CD4-positive, alpha-beta T cell treated with Interleukin-1 beta for 1 hour (primary cell): ENCODE measurements at regions not wholly inside any gene's neighbourhood (a gene's known extent, or its start where the extent isn't known, plus 50 kb on each side); places are given as distances from the start of the nearest gene placed in this dataset.

Experiments used
- DNase-seq, 2 donors: peaks; one replicate each; pipeline ENCODE4 v3.0.0-alpha.2; 2020 to 2022

- no peak for DNase-seq
Observed at GRCh38 chr4:23332313-23332712, 557.5 kb downstream of the PPARGC1A start.

- no peak for DNase-seq
Observed at GRCh38 chr4:23327120-23327519, 562.7 kb downstream of the PPARGC1A start.

- no peak for DNase-seq
Observed at GRCh38 chr4:23324021-23324690, 565.7 kb downstream of the PPARGC1A start.

- no peak for DNase-seq
Observed at GRCh38 chr4:23323436-23323835, 566.4 kb downstream of the PPARGC1A start.

GRCh38 chr4:23322732-23323131 lies 567.1 kb downstream of the PPARGC1A start:
- DNase-seq = no peak

GRCh38 chr4:23320931-23321587 lies 568.8 kb downstream of the PPARGC1A start:
- DNase-seq = no peak

GRCh38 chr4:23312686-23313085 lies 577.2 kb downstream of the PPARGC1A start:
- no peak for DNase-seq

- no peak for DNase-seq
Observed at GRCh38 chr4:23311983-23312382, 577.9 kb downstream of the PPARGC1A start.

- no peak for DNase-seq
Observed at GRCh38 chr4:23305026-23305425, 584.8 kb downstream of the PPARGC1A start.

GRCh38 chr4:23298371-23298770 lies 591.5 kb downstream of the PPARGC1A start:
- DNase-seq = no peak

GRCh38 chr4:23297327-23297726 lies 592.5 kb downstream of the PPARGC1A start:
- DNase-seq = no peak

GRCh38 chr4:23291139-23291538 lies 598.4 kb downstream of the GBA3 start:
- DNase-seq = no peak

GRCh38 chr4:23290656-23291055 lies 597.9 kb downstream of the GBA3 start:
- DNase-seq = no peak

- no peak for DNase-seq
Observed at GRCh38 chr4:23279377-23279986, 586.7 kb downstream of the GBA3 start.

- no peak for DNase-seq
Observed at GRCh38 chr4:23278845-23279244, 586.1 kb downstream of the GBA3 start.

GRCh38 chr4:23276076-23276475 lies 583.3 kb downstream of the GBA3 start:
- no peak for DNase-seq

- DNase-seq = no peak
Observed at GRCh38 chr4:23269566-23269965, 576.8 kb downstream of the GBA3 start.

GRCh38 chr4:23268072-23268771 lies 575.5 kb downstream of the GBA3 start:
- no peak for DNase-seq

- DNase-seq = no peak
Observed at GRCh38 chr4:23266401-23266800, 573.7 kb downstream of the GBA3 start.

GRCh38 chr4:23260511-23260910 lies 567.8 kb downstream of the GBA3 start:
- no peak for DNase-seq

- DNase-seq = no peak
Observed at GRCh38 chr4:23245203-23245832, 552.6 kb downstream of the GBA3 start.

- no peak for DNase-seq
Observed at GRCh38 chr4:23242962-23243361, 550.2 kb downstream of the GBA3 start.

- no peak for DNase-seq
Observed at GRCh38 chr4:23241408-23241807, 548.7 kb downstream of the GBA3 start.
